HepG2 (cell line): ENCODE measurements at regions not wholly inside any gene's neighbourhood (a gene's known extent, or its start where the extent isn't known, plus 50 kb on each side); places are given as distances from the start of the nearest gene placed in this dataset.

Experiments
- EZH2 ChIP-seq: conservative IDR thresholded peaks from 2 replicates; pipeline ENCODE4 v1.6.1; 2012; ENCODE audit warnings: mild to moderate bottlenecking, low read depth, low read length, moderate library complexity
- YY1 ChIP-seq: IDR thresholded peaks from 2 replicates; pipeline ENCODE4 v1.6.1; 2011; ENCODE audit warnings: low read length, low read depth, moderate library complexity, mild to moderate bottlenecking; ENCODE audit not compliant: insufficient read depth, insufficient replicate concordance
- ZNF24 ChIP-seq: fragments of 450-650 bp; IDR thresholded peaks from 2 replicates; pipeline ENCODE4 v1.6.1; 2017; ENCODE audit warnings: antibody characterized with exemption, mild to moderate bottlenecking
- ZSCAN21 ChIP-seq: sonication (generic); formaldehyde crosslinking; IDR thresholded peaks from 2 replicates; pipeline ENCODE4 v1.8.0; 2022; ENCODE audit warnings: mild to moderate bottlenecking, missing genetic modification reagents, moderate library complexity, borderline replicate concordance
- TF ChIP-seq, protein P1 (sequence below): sonication (generic); formaldehyde crosslinking; IDR thresholded peaks from 2 replicates; pipeline ENCODE4 v1.5.0; 2020; ENCODE audit warnings: mild to moderate bottlenecking, missing genetic modification reagents, moderate library complexity
- TF ChIP-seq, protein P2 (sequence below): sonication (generic); formaldehyde crosslinking; IDR thresholded peaks from 2 replicates; pipeline ENCODE4 v1.4.0; 2020; ENCODE audit warnings: missing genetic modification reagents, borderline replicate concordance

DNA sequence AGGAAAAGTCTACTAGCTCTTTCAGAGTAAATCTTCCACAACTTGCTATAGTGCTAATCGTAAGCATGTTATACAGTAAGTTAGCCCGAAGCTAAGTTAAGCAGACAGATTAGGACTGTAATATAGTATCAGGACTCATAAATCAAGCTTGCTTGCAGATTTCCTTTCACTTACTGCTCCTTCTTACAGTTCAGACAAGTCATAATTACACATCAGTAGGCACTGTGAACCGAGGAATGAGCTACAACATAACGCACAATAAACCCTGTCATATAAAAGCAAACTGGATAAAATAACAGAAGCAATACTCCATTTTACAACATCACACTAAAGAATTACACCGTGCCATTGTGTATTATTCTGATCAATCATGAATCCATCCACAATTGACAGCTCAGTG lies 832.6 kb upstream of the ZEB2 start:
- TF ChIP-seq YY1 (no peak), ZNF24 (no peak), EZH2 (no peak), ZSCAN21 (no peak)
- TF ChIP-seq, protein P1, sequence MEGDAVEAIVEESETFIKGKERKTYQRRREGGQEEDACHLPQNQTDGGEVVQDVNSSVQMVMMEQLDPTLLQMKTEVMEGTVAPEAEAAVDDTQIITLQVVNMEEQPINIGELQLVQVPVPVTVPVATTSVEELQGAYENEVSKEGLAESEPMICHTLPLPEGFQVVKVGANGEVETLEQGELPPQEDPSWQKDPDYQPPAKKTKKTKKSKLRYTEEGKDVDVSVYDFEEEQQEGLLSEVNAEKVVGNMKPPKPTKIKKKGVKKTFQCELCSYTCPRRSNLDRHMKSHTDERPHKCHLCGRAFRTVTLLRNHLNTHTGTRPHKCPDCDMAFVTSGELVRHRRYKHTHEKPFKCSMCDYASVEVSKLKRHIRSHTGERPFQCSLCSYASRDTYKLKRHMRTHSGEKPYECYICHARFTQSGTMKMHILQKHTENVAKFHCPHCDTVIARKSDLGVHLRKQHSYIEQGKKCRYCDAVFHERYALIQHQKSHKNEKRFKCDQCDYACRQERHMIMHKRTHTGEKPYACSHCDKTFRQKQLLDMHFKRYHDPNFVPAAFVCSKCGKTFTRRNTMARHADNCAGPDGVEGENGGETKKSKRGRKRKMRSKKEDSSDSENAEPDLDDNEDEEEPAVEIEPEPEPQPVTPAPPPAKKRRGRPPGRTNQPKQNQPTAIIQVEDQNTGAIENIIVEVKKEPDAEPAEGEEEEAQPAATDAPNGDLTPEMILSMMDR = no peak
- TF ChIP-seq, protein P2, sequence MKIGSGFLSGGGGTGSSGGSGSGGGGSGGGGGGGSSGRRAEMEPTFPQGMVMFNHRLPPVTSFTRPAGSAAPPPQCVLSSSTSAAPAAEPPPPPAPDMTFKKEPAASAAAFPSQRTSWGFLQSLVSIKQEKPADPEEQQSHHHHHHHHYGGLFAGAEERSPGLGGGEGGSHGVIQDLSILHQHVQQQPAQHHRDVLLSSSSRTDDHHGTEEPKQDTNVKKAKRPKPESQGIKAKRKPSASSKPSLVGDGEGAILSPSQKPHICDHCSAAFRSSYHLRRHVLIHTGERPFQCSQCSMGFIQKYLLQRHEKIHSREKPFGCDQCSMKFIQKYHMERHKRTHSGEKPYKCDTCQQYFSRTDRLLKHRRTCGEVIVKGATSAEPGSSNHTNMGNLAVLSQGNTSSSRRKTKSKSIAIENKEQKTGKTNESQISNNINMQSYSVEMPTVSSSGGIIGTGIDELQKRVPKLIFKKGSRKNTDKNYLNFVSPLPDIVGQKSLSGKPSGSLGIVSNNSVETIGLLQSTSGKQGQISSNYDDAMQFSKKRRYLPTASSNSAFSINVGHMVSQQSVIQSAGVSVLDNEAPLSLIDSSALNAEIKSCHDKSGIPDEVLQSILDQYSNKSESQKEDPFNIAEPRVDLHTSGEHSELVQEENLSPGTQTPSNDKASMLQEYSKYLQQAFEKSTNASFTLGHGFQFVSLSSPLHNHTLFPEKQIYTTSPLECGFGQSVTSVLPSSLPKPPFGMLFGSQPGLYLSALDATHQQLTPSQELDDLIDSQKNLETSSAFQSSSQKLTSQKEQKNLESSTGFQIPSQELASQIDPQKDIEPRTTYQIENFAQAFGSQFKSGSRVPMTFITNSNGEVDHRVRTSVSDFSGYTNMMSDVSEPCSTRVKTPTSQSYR = no peak
